ENCODE measurements at regions not wholly inside any gene's neighbourhood (a gene's known extent, or its start where the extent isn't known, plus 50 kb on each side); places are given as distances from the start of the nearest gene placed in this dataset.

DNA sequence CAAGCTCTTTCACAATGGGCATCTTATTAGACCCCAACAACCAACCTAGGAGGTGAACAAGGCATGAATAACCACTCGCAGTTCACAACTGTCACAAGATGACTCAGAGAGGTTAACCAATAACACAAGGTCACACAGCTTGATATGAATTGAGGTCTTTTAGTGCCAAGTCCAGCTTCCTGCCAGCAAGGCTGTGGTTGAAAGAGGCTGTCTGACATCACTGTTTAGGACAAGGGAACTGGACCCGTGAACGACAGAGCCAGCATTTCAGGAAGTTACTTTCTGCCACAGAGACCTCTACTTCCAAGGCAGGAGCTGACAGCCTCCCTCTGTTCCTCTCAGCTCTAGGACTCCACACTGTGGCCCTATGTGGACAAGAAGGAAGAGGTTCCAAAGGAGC, 53.4 kb upstream of the ALDH1B1 start:
- TF ChIP-seq CTCF (conservative IDR thresholded peaks at IDR 0.05 in 1 of 2, IDR thresholded peaks at IDR 0.05 in 1 of 2; ENCODE audit: extremely low read depth in 1 of 2, insufficient read depth in 1 of 2, low read depth in 1 of 2, low read length in 2 of 2) (no peak), EZH2 (IDR thresholded peaks at IDR 0.05; ENCODE audit: borderline replicate concordance, low read length) (no peak)

All from mammary epithelial cell (primary cell).